ENCODE measurements at regions not wholly inside any gene's neighbourhood (a gene's known extent, or its start where the extent isn't known, plus 50 kb on each side); places are given as distances from the start of the nearest gene placed in this dataset.

DNA sequence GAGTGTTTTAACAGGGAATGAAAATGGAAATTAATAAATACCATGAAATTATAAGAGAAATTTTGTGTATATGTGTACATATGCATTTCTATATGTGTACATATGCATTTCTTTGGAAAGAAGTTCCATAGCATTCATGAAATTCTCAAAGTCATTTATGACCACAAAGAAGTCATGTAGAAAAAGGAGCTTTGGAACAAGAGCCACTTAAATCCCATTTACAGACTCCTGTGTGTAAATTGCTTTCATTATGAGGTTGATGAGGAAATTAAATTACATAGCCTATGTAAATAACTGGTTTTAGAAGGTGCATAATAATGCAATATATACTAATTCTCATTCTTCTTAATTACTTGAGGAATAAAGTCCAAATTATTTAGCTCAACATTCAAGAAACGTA lies 450.5 kb upstream of the SYT1 start:
- TF ChIP-seq GATA3 (IDR thresholded peaks at IDR 0.05; ENCODE audit: low read depth, low read length) = no peak
- TF ChIP-seq GATA2 (IDR thresholded peaks at IDR 0.05; ENCODE audit: low read depth, low read length) = no peak
